HEK293 (cell line): ENCODE measurements at regions not wholly inside any gene's neighbourhood (a gene's known extent, or its start where the extent isn't known, plus 50 kb on each side); places are given as distances from the start of the nearest gene placed in this dataset.

Experiments used
- CTCF ChIA-PET: fragments of 350-600 bp; formaldehyde crosslinking; extraction: SDS; loops from one replicate; lab custom pipeline; 2021; ENCODE audit warnings: antibody characterized with exemption; lab: Yijun Ruan, JAX
- POLR2A ChIA-PET: fragments of 300-600 bp; formaldehyde crosslinking; extraction: SDS; loops from one replicate; lab custom pipeline; 2020; ENCODE audit warnings: antibody characterized with exemption, inconsistent platforms; lab: Yijun Ruan, JAX
- H3K27ac ChIP-seq: fragments of 200-500 bp; sonication (Bioruptor generic); 2 replicates; pipeline ENCODE4 v1.5.1; 2014; ENCODE audit warnings: low read depth, low read length, control low read depth, inconsistent platforms; ENCODE audit errors: extremely low read depth
- H3K36me3 ChIP-seq, 2 experiments: fragments of 200-500 bp in 1 of 2; sonication (Bioruptor generic) in 1 of 2; 1 replicate in 1 of 2; 2 replicates in 1 of 2; pipeline ENCODE4 v1.5.1; 2014 to 2017; ENCODE audit warnings: inconsistent platforms in 2 of 2, low read length in 2 of 2; ENCODE audit not compliant: control insufficient read depth in 2 of 2, insufficient read depth in 1 of 2
- H3K4me1 ChIP-seq: fragments of 200-500 bp; sonication (Bioruptor generic); 2 replicates; pipeline ENCODE4 v1.5.1; 2014; ENCODE audit warnings: mild to moderate bottlenecking, low read length, inconsistent platforms; ENCODE audit not compliant: control insufficient read depth, insufficient read depth
- H3K4me3 ChIP-seq: 2 replicates; pipeline ENCODE4 v1.5.1; 2011; ENCODE audit warnings: low read depth, mild to moderate bottlenecking, control low read depth, low read length, moderate library complexity
- H3K9me3 ChIP-seq: fragments of 200-500 bp; sonication (Bioruptor generic); 2 replicates; pipeline ENCODE4 v1.5.1; 2014; ENCODE audit warnings: low read depth, low read length, inconsistent platforms; ENCODE audit not compliant: control insufficient read depth, insufficient read depth
- GLIS1 ChIP-seq: fragments of 450-650 bp; formaldehyde crosslinking; IDR thresholded peaks from 2 replicates; pipeline ENCODE4 v1.5.1; 2016; ENCODE audit warnings: missing biosample characterization, missing genetic modification characterization
- OVOL3 ChIP-seq: fragments of 450-650 bp; formaldehyde crosslinking; IDR thresholded peaks from 2 replicates; pipeline ENCODE4 v1.5.1; 2016; ENCODE audit warnings: missing biosample characterization, missing genetic modification characterization
- RBAK ChIP-seq: fragments of 450-650 bp; formaldehyde crosslinking; IDR thresholded peaks from 2 replicates; pipeline ENCODE4 v1.5.1; 2016; ENCODE audit warnings: missing biosample characterization, missing genetic modification characterization
- SCRT2 ChIP-seq: fragments of 450-650 bp; formaldehyde crosslinking; IDR thresholded peaks from 2 replicates; pipeline ENCODE4 v1.5.1; 2016; ENCODE audit warnings: missing biosample characterization, missing genetic modification characterization
- ZBTB21 ChIP-seq: fragments of 450-650 bp; formaldehyde crosslinking; IDR thresholded peaks from 2 replicates; pipeline ENCODE4 v1.5.1; 2017; ENCODE audit warnings: missing biosample characterization, missing genetic modification characterization
- ZIC2 ChIP-seq: fragments of 450-650 bp; formaldehyde crosslinking; IDR thresholded peaks from 2 replicates; pipeline ENCODE4 v1.5.1; 2016; ENCODE audit warnings: missing biosample characterization, missing genetic modification characterization
- ZNF114 ChIP-seq: fragments of 450-650 bp; formaldehyde crosslinking; IDR thresholded peaks from 2 replicates; pipeline ENCODE4 v1.5.0; 2017; ENCODE audit warnings: missing biosample characterization, missing genetic modification characterization
- ZNF133 ChIP-seq: fragments of 450-650 bp; formaldehyde crosslinking; IDR thresholded peaks from 2 replicates; pipeline ENCODE4 v1.5.1; 2016; ENCODE audit warnings: missing biosample characterization, missing genetic modification characterization
- ZNF211 ChIP-seq: fragments of 450-650 bp; formaldehyde crosslinking; IDR thresholded peaks from 2 replicates; pipeline ENCODE4 v1.5.1; 2016; ENCODE audit warnings: low read depth, missing biosample characterization, missing genetic modification characterization
- ZNF221 ChIP-seq: fragments of 450-650 bp; formaldehyde crosslinking; IDR thresholded peaks from 2 replicates; pipeline ENCODE4 v1.5.1; 2017; ENCODE audit warnings: missing biosample characterization, missing genetic modification characterization, borderline replicate concordance
- ZNF266 ChIP-seq: fragments of 450-650 bp; formaldehyde crosslinking; IDR thresholded peaks from 2 replicates; pipeline ENCODE4 v1.5.1; 2016; ENCODE audit warnings: missing biosample characterization, missing genetic modification characterization, low read depth
- ZNF311 ChIP-seq: fragments of 450-650 bp; formaldehyde crosslinking; IDR thresholded peaks from 2 replicates; pipeline ENCODE4 v1.5.1; 2017; ENCODE audit warnings: missing biosample characterization, missing genetic modification characterization, borderline replicate concordance
- ZNF433 ChIP-seq: fragments of 450-650 bp; formaldehyde crosslinking; IDR thresholded peaks from 2 replicates; pipeline ENCODE4 v1.5.1; 2016; ENCODE audit warnings: missing biosample characterization, missing genetic modification characterization, low read depth
- ZNF529 ChIP-seq: fragments of 450-650 bp; formaldehyde crosslinking; IDR thresholded peaks from 2 replicates; pipeline ENCODE4 v1.5.1; 2017; ENCODE audit warnings: missing genetic modification characterization, missing biosample characterization; ENCODE audit not compliant: insufficient replicate concordance
- ZNF549 ChIP-seq: fragments of 450-650 bp; IDR thresholded peaks from 2 replicates; pipeline ENCODE4 v1.5.1; 2018; ENCODE audit warnings: missing biosample characterization, missing genetic modification characterization, mild to moderate bottlenecking, inconsistent platforms, moderate library complexity
- ZNF626 ChIP-seq: fragments of 450-650 bp; sonication (Bioruptor Pico); formaldehyde crosslinking; IDR thresholded peaks from 2 replicates; pipeline ENCODE4 v1.5.1; 2018; ENCODE audit warnings: missing biosample characterization, missing genetic modification characterization, inconsistent platforms
- ZNF664 ChIP-seq: fragments of 450-650 bp; formaldehyde crosslinking; IDR thresholded peaks from 2 replicates; pipeline ENCODE4 v1.5.1; 2016; ENCODE audit warnings: missing biosample characterization, missing genetic modification characterization
- ZNF670 ChIP-seq: fragments of 450-650 bp; formaldehyde crosslinking; IDR thresholded peaks from 2 replicates; pipeline ENCODE4 v1.5.1; 2016; ENCODE audit warnings: missing biosample characterization, missing genetic modification characterization, low read depth
- ZNF776 ChIP-seq: fragments of 450-650 bp; formaldehyde crosslinking; IDR thresholded peaks from 2 replicates; pipeline ENCODE4 v1.5.0; 2017; ENCODE audit warnings: missing biosample characterization, missing genetic modification characterization, borderline replicate concordance
- ZSCAN4 ChIP-seq: fragments of 450-650 bp; formaldehyde crosslinking; IDR thresholded peaks from 2 replicates; pipeline ENCODE4 v1.5.1; 2017; ENCODE audit warnings: missing biosample characterization, missing genetic modification characterization
- TF ChIP-seq, protein P1 (sequence below): fragments of 450-650 bp; formaldehyde crosslinking; IDR thresholded peaks from 2 replicates; pipeline ENCODE4 v1.5.1; 2017; ENCODE audit warnings: missing biosample characterization, mild to moderate bottlenecking, missing genetic modification characterization, moderate library complexity
- TF ChIP-seq, protein P2 (sequence below): fragments of 450-650 bp; formaldehyde crosslinking; IDR thresholded peaks from 2 replicates; pipeline ENCODE4 v1.5.1; 2016; ENCODE audit warnings: missing biosample characterization, missing genetic modification characterization
- TF ChIP-seq, protein P3 (sequence below): fragments of 450-650 bp; formaldehyde crosslinking; IDR thresholded peaks from 2 replicates; pipeline ENCODE4 v1.5.1; 2016; ENCODE audit warnings: missing biosample characterization, missing genetic modification characterization

GRCh38 chr7:42991913-42992591 is 59.9 kb downstream of the MRPL32 start:
- Histone ChIP-seq H3K4me1 (no peaks in the 10 kb centered on the region), H3K36me3 (no peaks in the 10 kb centered on the region), H3K9me3 (no peaks in the 10 kb centered on the region), H3K27ac (no peak overlapping the region), H3K4me3 (no peak overlapping the region)
- TF ChIP-seq ZIC2 (tag by site-specific recombination) (peak; percentile 66), ZNF626 (tag by site-specific recombination) (no peak)
- ChIA-PET CTCF (no interaction called here), POLR2A (no interaction called here)

DNA sequence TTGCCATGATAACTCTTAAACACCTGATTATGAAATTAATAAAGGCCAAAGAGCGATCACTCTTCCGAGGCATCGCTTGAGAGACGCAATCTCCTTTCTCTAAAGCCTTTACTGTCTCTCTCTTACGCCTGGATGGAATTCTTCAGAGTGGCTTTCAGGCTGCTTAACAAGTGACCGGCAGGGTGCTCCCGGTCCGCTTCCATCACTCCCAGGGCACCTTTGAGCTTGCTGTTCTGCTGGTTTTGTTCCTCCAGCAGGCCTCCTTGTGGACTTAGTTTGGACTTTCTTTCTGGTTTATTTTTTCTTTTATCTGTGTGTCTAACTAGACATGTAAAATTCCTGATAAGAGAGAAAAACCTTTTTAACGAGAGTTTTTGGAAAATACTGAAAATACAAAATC is 60.9 kb downstream of the MRPL32 start:
- CTCF ChIA-PET: no interaction called here
- POLR2A ChIA-PET: no interaction called here
- no peak for TF ChIP-seq ZNF266 (tag by site-specific recombination)
- no peak for TF ChIP-seq SCRT2 (tag by site-specific recombination)
- no peak for TF ChIP-seq RBAK (tag by site-specific recombination)
- TF ChIP-seq ZNF549 (tag by site-specific recombination): no peak
- TF ChIP-seq ZNF776 (tag by site-specific recombination): no peak
- TF ChIP-seq ZSCAN4 (tag by site-specific recombination): no peak
- TF ChIP-seq ZBTB21: no peak
- TF ChIP-seq ZNF114 (tag by site-specific recombination): no peak
- TF ChIP-seq ZNF221: no peak
- TF ChIP-seq ZNF664 (tag by site-specific recombination): no peak
- no peak for TF ChIP-seq ZNF670 (tag by site-specific recombination)
- TF ChIP-seq OVOL3 (tag by site-specific recombination): no peak
- no peak for TF ChIP-seq ZNF133
- TF ChIP-seq, all 188 proteins: peak for 0

DNA sequence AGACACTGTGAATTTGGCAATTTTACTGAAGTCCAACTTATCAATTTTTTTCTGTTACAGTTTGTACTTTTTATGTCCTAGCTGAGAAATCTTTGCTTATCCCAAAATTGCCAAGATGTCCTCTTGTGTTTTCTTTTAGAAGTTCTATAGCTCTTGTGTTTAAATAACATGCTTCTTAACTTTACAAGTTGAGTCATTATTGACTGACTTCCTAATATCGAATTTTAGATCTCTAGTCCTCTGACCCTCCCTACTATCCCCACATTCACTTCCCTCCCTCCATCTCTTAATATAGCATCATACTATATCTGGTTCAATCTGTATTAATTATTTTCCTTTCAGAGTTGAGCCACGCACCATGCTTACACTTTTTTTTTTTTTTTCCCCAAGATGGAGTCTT is 61.9 kb downstream of the MRPL32 start:
- H3K4me1 ChIP-seq: no peaks in the 10 kb centered on the region
- H3K27ac ChIP-seq: no peak overlapping the region
- no peaks in the 10 kb centered on the region for H3K36me3 ChIP-seq
- CTCF ChIA-PET: interaction anchor here (0.7 kb wide), 2 partner anchors 76 to 981 kb away, joined by 3 to 4 read pairs; no protein-coding TSS in a partner anchor
- H3K9me3 ChIP-seq: no peaks in the 10 kb centered on the region
- no peak overlapping the region for H3K4me3 ChIP-seq
- POLR2A ChIA-PET: interaction anchor here (0.6 kb wide), 1 partner anchor 39 kb away, joined by 4 read pairs; no protein-coding TSS in a partner anchor
- TF ChIP-seq, protein P1, sequence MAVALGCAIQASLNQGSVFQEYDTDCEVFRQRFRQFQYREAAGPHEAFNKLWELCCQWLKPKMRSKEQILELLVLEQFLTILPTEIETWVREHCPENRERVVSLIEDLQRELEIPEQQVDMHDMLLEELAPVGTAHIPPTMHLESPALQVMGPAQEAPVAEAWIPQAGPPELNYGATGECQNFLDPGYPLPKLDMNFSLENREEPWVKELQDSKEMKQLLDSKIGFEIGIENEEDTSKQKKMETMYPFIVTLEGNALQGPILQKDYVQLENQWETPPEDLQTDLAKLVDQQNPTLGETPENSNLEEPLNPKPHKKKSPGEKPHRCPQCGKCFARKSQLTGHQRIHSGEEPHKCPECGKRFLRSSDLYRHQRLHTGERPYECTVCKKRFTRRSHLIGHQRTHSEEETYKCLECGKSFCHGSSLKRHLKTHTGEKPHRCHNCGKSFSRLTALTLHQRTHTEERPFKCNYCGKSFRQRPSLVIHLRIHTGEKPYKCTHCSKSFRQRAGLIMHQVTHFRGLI (tag by site-specific recombination): no peak
- TF ChIP-seq ZNF211 (tag by site-specific recombination) (no peak), ZNF529 (no peak), ZNF311 (tag by site-specific recombination) (no peak), GLIS1 (tag by site-specific recombination) (no peak), ZNF433 (tag by site-specific recombination) (no peak)
- TF ChIP-seq, protein P2, sequence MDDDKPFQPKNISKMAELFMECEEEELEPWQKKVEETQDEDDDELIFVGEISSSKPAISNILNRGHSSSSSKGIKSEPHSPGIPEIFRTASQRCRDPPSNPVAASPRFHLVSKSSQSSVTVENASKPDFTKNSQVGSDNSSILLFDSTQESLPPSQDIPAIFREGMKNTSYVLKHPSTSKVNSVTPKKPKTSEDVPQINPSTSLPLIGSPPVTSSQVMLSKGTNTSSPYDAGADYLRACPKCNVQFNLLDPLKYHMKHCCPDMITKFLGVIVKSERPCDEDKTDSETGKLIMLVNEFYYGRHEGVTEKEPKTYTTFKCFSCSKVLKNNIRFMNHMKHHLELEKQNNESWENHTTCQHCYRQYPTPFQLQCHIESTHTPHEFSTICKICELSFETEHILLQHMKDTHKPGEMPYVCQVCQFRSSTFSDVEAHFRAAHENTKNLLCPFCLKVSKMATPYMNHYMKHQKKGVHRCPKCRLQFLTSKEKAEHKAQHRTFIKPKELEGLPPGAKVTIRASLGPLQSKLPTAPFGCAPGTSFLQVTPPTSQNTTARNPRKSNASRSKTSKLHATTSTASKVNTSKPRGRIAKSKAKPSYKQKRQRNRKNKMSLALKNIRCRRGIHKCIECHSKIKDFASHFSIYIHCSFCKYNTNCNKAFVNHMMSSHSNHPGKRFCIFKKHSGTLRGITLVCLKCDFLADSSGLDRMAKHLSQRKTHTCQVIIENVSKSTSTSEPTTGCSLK (tag by site-specific recombination): no peak
- TF ChIP-seq, protein P3, sequence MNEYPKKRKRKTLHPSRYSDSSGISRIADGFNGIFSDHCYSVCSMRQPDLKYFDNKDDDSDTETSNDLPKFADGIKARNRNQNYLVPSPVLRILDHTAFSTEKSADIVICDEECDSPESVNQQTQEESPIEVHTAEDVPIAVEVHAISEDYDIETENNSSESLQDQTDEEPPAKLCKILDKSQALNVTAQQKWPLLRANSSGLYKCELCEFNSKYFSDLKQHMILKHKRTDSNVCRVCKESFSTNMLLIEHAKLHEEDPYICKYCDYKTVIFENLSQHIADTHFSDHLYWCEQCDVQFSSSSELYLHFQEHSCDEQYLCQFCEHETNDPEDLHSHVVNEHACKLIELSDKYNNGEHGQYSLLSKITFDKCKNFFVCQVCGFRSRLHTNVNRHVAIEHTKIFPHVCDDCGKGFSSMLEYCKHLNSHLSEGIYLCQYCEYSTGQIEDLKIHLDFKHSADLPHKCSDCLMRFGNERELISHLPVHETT (tag by site-specific recombination): no peak

More for the DNA sequence above, 60.9 kb downstream of the MRPL32 start:
- Histone ChIP-seq H3K36me3 (no peaks in the 10 kb centered on the region), H3K27ac (no peak overlapping the region), H3K4me3 (no peak overlapping the region), H3K9me3 (no peaks in the 10 kb centered on the region), H3K4me1 (no peaks in the 10 kb centered on the region)
